Aorta (tissue), 5 donors: ENCODE measurements at regions not wholly inside any gene's neighbourhood (a gene's known extent, or its start where the extent isn't known, plus 50 kb on each side); places are given as distances from the start of the nearest gene placed in this dataset.

ENCODE experiments used
- ATAC-seq: fragments of 200-7000 bp; cut with Tn5 transposase; one replicate; pipeline ENCODE4 v1.9.1; 2022; ENCODE audit warnings: moderate library complexity; ENCODE audit not compliant: low FRiP score
- DNase-seq, 2 donors: peaks; one replicate each; pipeline ENCODE4 v3.0.0-alpha.2; 2020
- H3K27ac ChIP-seq, 2 donors: one replicate each; pipeline ENCODE4 v1.5.1; 2013; ENCODE audit warnings: low read length in 2 of 2, mild to moderate bottlenecking in 2 of 2, moderate library complexity in 2 of 2, control low read depth in 1 of 2, inconsistent platforms in 1 of 2, low read depth in 1 of 2
- H3K27me3 ChIP-seq, 2 donors: one replicate each; pipeline ENCODE4 v1.6.1; 2013; ENCODE audit warnings: control low read depth in 1 of 2, low read length in 1 of 2, mild to moderate bottlenecking in 1 of 2, moderate library complexity in 1 of 2; ENCODE audit not compliant: insufficient read depth in 2 of 2, control insufficient read depth in 1 of 2
- H3K36me3 ChIP-seq, 2 donors: one replicate each; pipeline ENCODE4 v1.6.1; 2013; ENCODE audit warnings: control low read depth in 1 of 2, low read length in 1 of 2, mild to moderate bottlenecking in 1 of 2; ENCODE audit not compliant: insufficient read depth in 2 of 2, control insufficient read depth in 1 of 2
- H3K4me1 ChIP-seq, 2 donors: one replicate each; pipeline ENCODE4 v1.6.1; 2013; ENCODE audit warnings: low read length in 2 of 2, control low read depth in 1 of 2, mild to moderate bottlenecking in 1 of 2, moderate library complexity in 1 of 2; ENCODE audit not compliant: insufficient read depth in 2 of 2, control insufficient read depth in 1 of 2
- H3K4me3 ChIP-seq, 2 donors: one replicate each; pipeline ENCODE4 v1.5.1; 2013; ENCODE audit warnings: low read length in 2 of 2, control low read depth in 1 of 2, mild to moderate bottlenecking in 1 of 2
- H3K9me3 ChIP-seq: one replicate; pipeline ENCODE4 v1.6.1; 2013; ENCODE audit warnings: mild to moderate bottlenecking, low read length; ENCODE audit not compliant: control insufficient read depth
- WGBS, 2 donors: extraction: QIAGEN DNeasy Blood & Tissue Kit; methylation state at CpG; one replicate each; pipeline ENCODE4 v1.1.7; 2013; 5-methylcytosine and 5-hydroxymethylcytosine counted together
- intact Hi-C, 2 donors: fragments of 100-400 bp; cut with DNase I; formaldehyde crosslinking; loops; one replicate each; pipeline versions ENCODE4 v1.14.2 to v1.15.0; 2022
- donor health status: healthy with polysubstance abuse.
- donor health status: Bipolar disorder and iron deficiency.
- donor health status: DM: no; HTN: no; CAD: no.
- donor health status: DM: no; HTN: no; CAD: no.
- donor health status: DM: yes; HTN: yes; CAD: no.

- H3K4me3 ChIP-seq: no peak overlapping the region
- 64 to 68% methylated on average over 1 of the region's 1 CpG for WGBS, 2 donors
- H3K9me3 ChIP-seq: no peaks in the 10 kb centered on the region
- H3K27me3 ChIP-seq: no peaks in the 10 kb centered on the region
- no peak for DNase-seq
- intact Hi-C loops: no loop called here
- ATAC-seq: no peak
- no peak overlapping the region for H3K27ac ChIP-seq
- peaks cover 0 to 5% of the 10 kb centered on the region in 2 donors for H3K4me1 ChIP-seq
- no peaks in the 10 kb centered on the region for H3K36me3 ChIP-seq
These were observed 160.5 kb upstream of the KCNJ3 start for GRCh38 chr2:154537843-154538450.

- ATAC-seq: no peak
- no peaks in the 10 kb centered on the region for H3K36me3 ChIP-seq
- no peak overlapping the region for H3K27ac ChIP-seq
- H3K4me3 ChIP-seq: no peak overlapping the region
- WGBS, 2 donors: 90 to 92% methylated on average over 4 of the region's 4 CpGs
- H3K9me3 ChIP-seq: no peaks in the 10 kb centered on the region
- no peaks in the 10 kb centered on the region for H3K27me3 ChIP-seq
- intact Hi-C loops: no loop called here
- DNase-seq: no peak
- H3K4me1 ChIP-seq: peaks cover 0 to under 1% of the 10 kb centered on the region in 2 donors
These were observed 152.2 kb upstream of the KCNJ3 start for GRCh38 chr2:154546341-154546740.

GRCh38 chr2:154549869-154550268, 148.6 kb upstream of the KCNJ3 start:
- intact Hi-C loops: loop anchor here in 1 of 2 donors (5.0 kb wide), 1 partner anchor 72 kb away; no protein-coding TSS in a partner anchor
- no peak overlapping the region for H3K27ac ChIP-seq
- H3K9me3 ChIP-seq: no peaks in the 10 kb centered on the region
- ATAC-seq (no peak), DNase-seq (no peak)
- H3K4me1 ChIP-seq: no peaks in the 10 kb centered on the region
- H3K4me3 ChIP-seq: no peak overlapping the region
- no peaks in the 10 kb centered on the region for H3K27me3 ChIP-seq
- no peaks in the 10 kb centered on the region for H3K36me3 ChIP-seq

GRCh38 chr2:154551649-154552048, 146.8 kb upstream of the KCNJ3 start:
- intact Hi-C loops: loop anchor here in 1 of 2 donors (5.0 kb wide), 1 partner anchor 71 kb away; no protein-coding TSS in a partner anchor
- H3K36me3 ChIP-seq: no peaks in the 10 kb centered on the region
- no peaks in the 10 kb centered on the region for H3K27me3 ChIP-seq
- H3K9me3 ChIP-seq: no peaks in the 10 kb centered on the region
- no peaks in the 10 kb centered on the region for H3K4me1 ChIP-seq
- ATAC-seq (no peak), DNase-seq (no peak)
- H3K4me3 ChIP-seq: no peak overlapping the region
- H3K27ac ChIP-seq: no peak overlapping the region

- DNase-seq (no peak), ATAC-seq (no peak)
- H3K27ac ChIP-seq: no peak overlapping the region
- intact Hi-C loops: loop anchor here in 1 of 2 donors (5.0 kb wide), 1 partner anchor 68 kb away; no protein-coding TSS in a partner anchor
- no peaks in the 10 kb centered on the region for H3K36me3 ChIP-seq
- no peaks in the 10 kb centered on the region for H3K9me3 ChIP-seq
- no peak overlapping the region for H3K4me3 ChIP-seq
- no peaks in the 10 kb centered on the region for H3K4me1 ChIP-seq
- no peaks in the 10 kb centered on the region for H3K27me3 ChIP-seq
These were observed 144.4 kb upstream of the KCNJ3 start for GRCh38 chr2:154554046-154554445.

- no peaks in the 10 kb centered on the region for H3K36me3 ChIP-seq
- H3K4me1 ChIP-seq: no peaks in the 10 kb centered on the region
- no peak for ATAC-seq
- H3K27me3 ChIP-seq: no peaks in the 10 kb centered on the region
- no peak overlapping the region for H3K4me3 ChIP-seq
- no peak for DNase-seq
- H3K27ac ChIP-seq: no peak overlapping the region
- WGBS, 2 donors: 50 to 68% methylated on average over 1 of the region's 1 CpG
- intact Hi-C loops: no loop called here
- no peaks in the 10 kb centered on the region for H3K9me3 ChIP-seq
These were observed 142.8 kb upstream of the KCNJ3 start for GRCh38 chr2:154555710-154556109.

- Histone ChIP-seq H3K9me3 (no peaks in the 10 kb centered on the region), H3K36me3 (no peaks in the 10 kb centered on the region), H3K27me3 (no peaks in the 10 kb centered on the region), H3K4me1 (no peaks in the 10 kb centered on the region), H3K4me3 (no peak overlapping the region), H3K27ac (no peak overlapping the region)
- intact Hi-C loops: no loop called here
- DNase-seq: no peak
- 89 to 92% methylated on average over 2 of the region's 2 CpGs for WGBS, 2 donors
- no peak for ATAC-seq
These were observed 142.3 kb upstream of the KCNJ3 start for GRCh38 chr2:154556146-154556545.

- no peaks in the 10 kb centered on the region for H3K36me3 ChIP-seq
- H3K27me3 ChIP-seq: no peaks in the 10 kb centered on the region
- intact Hi-C loops: no loop called here
- 90 to 92% methylated on average over 1 of the region's 1 CpG for WGBS, 2 donors
- no peaks in the 10 kb centered on the region for H3K9me3 ChIP-seq
- H3K4me3 ChIP-seq: no peak overlapping the region
- DNase-seq: no peak
- no peak for ATAC-seq
- no peak overlapping the region for H3K27ac ChIP-seq
- H3K4me1 ChIP-seq: no peaks in the 10 kb centered on the region
These were observed 141.9 kb upstream of the KCNJ3 start for GRCh38 chr2:154556607-154557006.

GRCh38 chr2:154557906-154558305, 140.6 kb upstream of the KCNJ3 start:
- ATAC-seq (no peak), DNase-seq (no peak)
- Histone ChIP-seq H3K36me3 (no peaks in the 10 kb centered on the region), H3K27ac (no peak overlapping the region), H3K27me3 (no peaks in the 10 kb centered on the region), H3K9me3 (no peaks in the 10 kb centered on the region), H3K4me1 (no peaks in the 10 kb centered on the region), H3K4me3 (no peak overlapping the region)
- WGBS, 2 donors: 56 to 66% methylated on average over 2 of the region's 2 CpGs
- intact Hi-C loops: no loop called here
